HG03135 (cell line): ENCODE measurements at regions not wholly inside any gene's neighbourhood (a gene's known extent, or its start where the extent isn't known, plus 50 kb on each side); places are given as distances from the start of the nearest gene placed in this dataset.

Experiments used
- ATAC-seq: cut with Tn5 transposase; IDR thresholded peaks from one replicate; pipeline ENCODE4 v1.9.1; 2021; ENCODE audit warnings: mild to moderate bottlenecking, moderate library complexity; ENCODE audit not compliant: unreplicated experiment

GRCh38 chr4:24070117-24070516, 180.3 kb upstream of the PPARGC1A start:
- ATAC-seq: no peak

DNA sequence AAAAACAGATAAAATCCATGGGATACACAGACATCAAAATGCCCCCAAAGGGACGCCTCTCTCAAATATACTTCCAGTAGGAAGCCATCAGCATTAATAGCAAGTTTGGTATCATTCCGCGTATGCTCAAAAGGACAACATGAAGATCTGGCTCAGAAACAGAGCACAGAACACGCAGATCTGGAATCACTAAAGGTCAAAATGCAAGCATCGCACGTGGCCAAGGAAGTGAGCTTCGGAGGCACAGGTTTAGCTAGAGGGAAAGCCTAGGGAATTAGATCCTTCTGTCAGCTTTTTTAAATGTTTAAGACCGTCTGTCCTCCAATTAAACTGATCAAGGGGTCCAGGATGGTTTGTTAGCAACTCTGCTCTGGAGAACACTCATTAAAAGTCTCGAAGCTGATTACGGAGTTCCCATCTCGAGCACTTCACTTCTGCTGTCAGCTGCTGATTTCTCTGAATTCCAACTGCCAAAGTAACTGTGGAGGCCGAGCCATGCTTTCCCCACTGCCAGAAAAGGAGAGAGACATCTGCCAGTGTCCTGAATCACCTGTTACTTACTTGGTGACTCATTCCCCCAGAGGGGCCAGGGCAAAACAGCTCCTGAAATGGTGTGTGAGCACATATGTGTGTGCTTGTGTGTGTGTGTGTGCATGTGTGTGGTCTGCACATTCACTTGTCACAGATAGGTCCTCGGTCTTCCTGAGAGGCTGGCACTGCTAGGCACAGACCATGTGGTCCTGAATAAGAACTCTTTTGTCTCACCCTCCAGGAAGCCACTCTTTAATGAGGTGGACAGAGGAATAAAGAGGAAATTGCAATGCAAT, 177.7 kb upstream of the PPARGC1A start:
- ATAC-seq: no peak

GRCh38 chr4:24065974-24066373, 176.1 kb upstream of the PPARGC1A start:
- no peak for ATAC-seq

DNA sequence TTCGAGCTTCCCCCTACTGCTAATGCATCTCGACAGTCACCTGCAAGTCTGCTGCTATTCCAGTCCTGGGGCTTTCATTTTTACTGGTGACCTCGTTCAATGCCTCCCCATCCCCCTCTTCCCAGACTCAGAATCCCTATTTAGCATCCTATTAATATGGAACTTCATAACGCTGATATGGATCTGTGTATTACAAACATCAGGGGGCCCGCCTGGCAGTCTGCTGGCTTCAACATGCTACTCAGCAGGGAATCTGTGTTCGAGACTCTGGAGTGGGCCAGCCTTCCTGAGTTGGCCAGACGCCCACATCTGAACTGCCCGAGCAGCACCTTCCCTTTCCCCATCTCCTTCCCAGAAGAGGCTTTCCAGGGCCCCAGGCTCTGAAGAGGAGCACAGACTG, 173.9 kb upstream of the PPARGC1A start:
- no peak for ATAC-seq

DNA sequence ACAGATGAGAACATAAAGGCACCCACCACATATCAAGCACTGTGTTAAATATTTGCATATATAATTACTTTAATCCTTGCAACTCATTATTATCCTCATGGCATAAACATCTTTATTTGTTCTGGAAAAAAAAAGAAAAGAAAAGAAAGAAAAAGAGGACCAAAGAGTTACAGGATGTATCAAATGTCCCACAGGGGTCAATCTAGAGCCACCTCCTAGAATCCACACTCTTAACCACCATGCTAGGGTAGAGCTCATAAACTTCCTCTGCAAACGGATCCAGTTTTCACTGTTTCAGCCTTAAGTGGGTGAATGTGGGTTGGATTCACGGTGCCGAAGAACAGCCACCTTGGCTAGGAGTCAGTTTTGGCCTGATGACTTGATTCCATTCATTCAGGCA, 171.1 kb upstream of the PPARGC1A start:
- no peak for ATAC-seq

GRCh38 chr4:24059839-24060238, 170.0 kb upstream of the PPARGC1A start:
- no peak for ATAC-seq

DNA sequence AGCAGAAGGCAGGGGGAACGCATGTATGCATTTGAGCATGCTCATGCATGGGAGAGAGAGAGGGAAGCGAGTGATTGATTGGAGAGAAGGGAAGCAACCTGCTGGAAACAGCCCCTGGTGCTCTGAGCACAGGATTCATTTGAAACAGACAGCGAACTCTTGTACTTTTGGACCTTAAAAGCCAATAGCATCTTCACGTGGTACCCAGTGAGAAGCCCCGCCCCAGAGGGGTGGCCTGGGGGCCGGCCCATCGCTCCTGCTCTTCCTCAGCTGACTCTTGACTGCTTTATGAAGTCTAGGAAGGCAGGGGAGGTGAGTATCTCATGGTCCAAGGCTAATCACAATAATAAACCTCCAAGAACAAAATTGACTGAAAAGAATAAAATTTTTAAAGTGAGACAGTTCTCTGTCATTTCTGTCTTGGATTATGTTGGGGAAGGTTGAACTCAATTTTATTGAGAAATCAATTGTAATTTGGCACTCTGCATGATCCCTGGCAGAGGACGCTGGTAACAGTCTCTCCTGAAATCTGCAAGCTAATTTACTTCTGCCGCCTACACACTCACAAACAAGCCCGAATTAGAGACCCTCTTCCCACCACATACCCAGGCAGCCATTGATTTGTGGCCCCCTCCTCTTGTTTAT, 168.2 kb upstream of the PPARGC1A start:
- no peak for ATAC-seq

GRCh38 chr4:24056289-24056688, 166.4 kb upstream of the PPARGC1A start:
- no peak for ATAC-seq

DNA sequence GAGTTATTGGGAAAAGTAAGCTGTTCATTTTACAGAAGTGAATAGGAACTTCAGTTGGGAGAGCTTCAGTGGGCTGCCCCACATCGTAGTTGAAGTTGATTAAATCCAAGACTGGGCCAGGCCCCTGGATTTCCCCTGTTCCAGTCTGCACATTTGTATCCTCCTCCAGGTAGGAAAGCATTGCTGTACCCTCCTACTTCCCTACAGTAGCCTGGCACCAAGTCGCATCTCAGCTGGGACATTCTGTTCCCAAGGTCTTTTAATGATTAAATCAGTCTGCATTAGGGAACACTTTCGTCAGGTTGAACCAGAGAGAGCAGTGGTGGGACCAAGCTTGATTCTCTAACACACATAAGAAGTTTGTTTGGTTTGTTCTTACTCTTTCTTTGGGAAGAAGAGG, 165.8 kb upstream of the PPARGC1A start:
- ATAC-seq: no peak

DNA sequence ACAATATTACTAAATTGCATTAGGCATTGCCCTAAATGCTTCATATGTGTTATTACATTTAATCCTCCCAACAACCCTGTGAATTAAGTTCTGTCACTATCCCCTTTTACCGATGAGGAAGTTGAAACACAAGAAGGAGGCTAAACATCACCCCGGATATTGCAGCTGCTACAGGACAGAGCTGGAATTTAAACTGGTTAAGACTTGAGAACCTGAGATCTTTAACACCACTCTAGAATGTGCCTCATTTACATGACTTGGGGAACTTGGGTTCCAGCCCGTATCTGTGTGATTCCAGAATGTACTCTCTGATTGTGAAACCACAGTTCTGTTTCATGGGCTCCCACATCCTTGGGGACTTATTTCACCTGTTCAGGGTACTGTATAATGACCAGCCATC, 165.1 kb upstream of the PPARGC1A start:
- ATAC-seq: no peak

DNA sequence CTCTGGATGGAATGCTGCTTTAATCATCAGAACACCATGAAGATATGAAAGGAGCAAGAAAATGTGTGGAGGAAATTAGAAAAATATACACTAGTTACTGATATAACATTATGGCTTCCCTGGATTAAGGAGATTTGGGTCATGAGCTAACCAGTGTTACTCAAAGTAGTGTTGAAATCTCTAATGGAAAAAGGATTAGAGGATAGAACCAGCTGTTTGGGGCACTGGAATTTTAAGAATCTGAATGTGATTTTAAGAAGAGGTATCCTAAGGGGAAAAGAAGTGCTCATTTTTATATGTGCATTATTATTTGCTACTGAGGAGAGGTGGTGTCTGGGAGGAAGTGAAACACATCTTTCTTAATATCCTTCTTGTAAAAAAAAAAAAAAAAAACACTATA, 164.1 kb upstream of the PPARGC1A start:
- ATAC-seq: no peak

GRCh38 chr4:24044610-24045589, 155.1 kb upstream of the PPARGC1A start:
- no peak for ATAC-seq

GRCh38 chr4:24042094-24042493, 152.2 kb upstream of the PPARGC1A start:
- no peak for ATAC-seq

DNA sequence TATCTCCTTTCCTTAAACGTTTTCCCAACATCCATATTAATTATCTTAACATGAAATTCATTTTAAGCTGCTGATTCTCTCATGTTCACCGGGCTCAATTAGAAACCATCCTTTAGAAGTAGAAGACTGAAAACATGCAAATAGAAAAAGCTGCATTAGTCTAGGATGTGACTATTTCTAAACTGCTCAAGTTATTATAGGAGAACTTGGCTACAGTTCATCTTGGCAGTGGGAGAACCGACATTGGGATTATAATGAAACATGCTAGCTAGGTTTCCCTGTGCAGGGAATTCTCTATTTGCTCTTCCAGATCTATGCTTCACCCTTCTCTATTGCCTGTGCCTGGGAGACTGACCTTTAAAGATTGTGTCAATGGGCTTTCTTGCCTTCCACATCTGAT, 151.0 kb upstream of the PPARGC1A start:
- no peak for ATAC-seq

GRCh38 chr4:24033626-24034025, 143.8 kb upstream of the PPARGC1A start:
- no peak for ATAC-seq

DNA sequence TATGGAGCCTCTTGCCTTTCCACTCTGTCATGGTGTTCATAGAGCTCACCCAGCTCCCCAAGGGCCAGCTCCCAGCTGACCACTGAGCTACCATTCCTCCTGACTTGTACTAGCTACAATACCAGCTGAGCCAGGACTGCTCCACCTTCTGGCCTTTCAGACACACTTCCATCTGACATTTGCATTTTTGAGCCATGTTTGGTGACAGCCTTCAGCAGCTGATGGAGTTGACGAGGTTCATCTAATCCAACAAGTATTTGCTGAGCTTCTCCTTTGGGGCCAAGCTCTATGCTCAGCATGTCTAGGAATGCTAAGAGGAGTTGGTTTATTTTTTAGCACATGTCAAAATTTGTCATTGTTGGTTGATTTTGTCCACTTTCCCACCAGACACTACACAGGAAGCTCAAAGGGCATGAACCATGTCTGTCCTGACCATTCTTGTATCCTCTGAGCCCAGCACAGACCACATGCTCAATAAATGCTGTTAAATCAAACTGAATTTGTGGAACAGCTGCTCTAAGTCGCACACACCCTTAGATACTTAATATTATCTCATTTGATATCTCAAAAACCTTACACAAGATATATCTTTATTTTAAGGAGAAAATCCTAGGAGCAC, 142.6 kb upstream of the PPARGC1A start:
- no peak for ATAC-seq

GRCh38 chr4:24026596-24026995, 136.7 kb upstream of the PPARGC1A start:
- no peak for ATAC-seq

DNA sequence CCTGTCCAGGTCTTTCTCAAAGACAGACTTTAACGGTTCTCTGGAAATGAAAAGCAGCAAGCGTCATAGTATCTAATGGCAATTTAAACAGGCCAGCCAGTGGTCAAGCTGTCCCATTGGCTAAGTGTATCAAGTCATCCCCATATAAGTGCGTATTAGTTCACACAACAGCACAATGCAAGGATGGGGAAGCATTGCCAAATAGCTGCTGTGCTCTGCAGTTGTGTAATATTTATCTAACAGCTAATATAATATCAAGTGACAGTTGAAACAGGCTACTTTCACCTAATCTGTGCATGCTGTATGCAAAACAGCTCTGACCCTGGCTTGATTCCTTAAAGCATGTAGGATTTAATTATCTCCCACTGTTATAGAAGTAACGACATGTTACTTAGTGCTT, 134.8 kb upstream of the PPARGC1A start:
- no peak for ATAC-seq

DNA sequence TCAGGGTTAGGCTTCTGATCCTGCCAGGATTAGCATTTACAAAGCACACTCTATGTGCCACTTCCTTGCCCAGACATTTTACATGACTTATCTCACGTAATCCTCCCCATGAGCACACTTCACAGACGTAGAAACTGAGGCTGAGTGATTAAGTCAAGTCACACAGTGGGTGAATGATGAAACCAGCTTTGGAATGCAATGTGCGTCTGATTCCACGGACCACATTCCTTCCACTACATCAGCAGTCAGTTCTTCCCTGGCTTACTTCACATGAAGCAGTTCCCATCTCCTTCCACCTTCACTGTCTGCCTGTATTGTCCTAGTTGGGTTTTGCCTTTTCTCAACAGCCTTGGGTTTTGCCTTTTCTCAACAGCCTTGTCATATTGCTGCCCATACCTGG, 134.3 kb upstream of the PPARGC1A start:
- ATAC-seq: no peak

GRCh38 chr4:24015782-24016181, 125.9 kb upstream of the PPARGC1A start:
- ATAC-seq: no peak
